Esophagus squamous epithelium (tissue), 5 donors: ENCODE measurements at regions not wholly inside any gene's neighbourhood (a gene's known extent, or its start where the extent isn't known, plus 50 kb on each side); places are given as distances from the start of the nearest gene placed in this dataset.
"Not testable (repeated sequence)": the region's sequence is repeated elsewhere in the genome, so short reads cannot be mapped to it uniquely, and the experiment has no call there.

Experiments
- DNase-seq: peaks from one replicate; lab custom pipeline; 2025; lab: John Stamatoyannopoulos, UW
- H3K27ac ChIP-seq, 4 donors: fragments of 200-600 bp; sonication (generic); one replicate each; pipeline ENCODE4 v1.5.1; 2016 to 2019; ENCODE audit warnings: mild to moderate bottlenecking in 1 of 4
- H3K27me3 ChIP-seq, 4 donors: fragments of 200-600 bp; sonication (generic); 1 replicate in 3 of 4; 2 replicates in 1 of 4; pipeline versions ENCODE4 v1.5.1 to v1.6.0; 2017 to 2021; ENCODE audit warnings: antibody characterized with exemption in 1 of 4
- H3K36me3 ChIP-seq, 3 donors: fragments of 200-600 bp; sonication (generic); one replicate each; pipeline ENCODE4 v1.5.1; 2016 to 2019
- H3K4me1 ChIP-seq, 3 donors: fragments of 200-600 bp; sonication (generic); one replicate each; pipeline ENCODE4 v1.5.1; 2017 to 2019
- H3K4me3 ChIP-seq, 4 donors: fragments of 200-600 bp; sonication (generic); 1 replicate in 3 of 4; 2 replicates in 1 of 4; pipeline ENCODE4 v1.5.1; 2016 to 2019; ENCODE audit warnings: mild to moderate bottlenecking in 2 of 4, moderate library complexity in 1 of 4
- H3K9me3 ChIP-seq, 3 donors: fragments of 200-600 bp; sonication (generic); one replicate each; pipeline ENCODE4 v1.5.1; 2016 to 2019
- WGBS, 2 donors: methylation state at CpG; one replicate each; pipeline ENCODE4 v1.1.5; 2018; 5-methylcytosine and 5-hydroxymethylcytosine counted together
- intact Hi-C: fragments of 100-400 bp; cut with DNase I; formaldehyde crosslinking; loops from one replicate; pipeline ENCODE4 v1.15.0; 2022
- donor health status: DM: yes; HTN: yes; CAD: no.

DNA sequence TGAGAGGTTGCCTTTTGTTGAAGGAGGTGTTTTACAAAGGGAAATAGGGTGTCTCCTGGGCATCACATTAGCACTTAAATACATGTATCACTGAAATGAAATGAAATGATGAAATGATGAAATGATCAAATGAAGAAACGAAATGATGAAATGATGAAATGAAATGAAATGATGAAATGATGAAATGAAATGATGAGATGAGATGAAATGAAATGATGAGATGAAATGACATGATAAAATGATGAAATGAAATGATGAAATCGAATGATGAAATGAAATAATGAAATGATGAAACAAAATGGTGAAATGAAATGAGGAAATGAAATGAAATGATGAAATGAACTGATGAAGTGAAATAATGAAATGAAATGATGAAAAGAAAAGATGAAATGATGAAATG is 137.6 kb upstream of the ERV3-1 start:
- H3K4me1 ChIP-seq, H3K36me3 ChIP-seq, H3K27me3 ChIP-seq, H3K27ac ChIP-seq, intact Hi-C loops, H3K4me3 ChIP-seq, DNase-seq, H3K9me3 ChIP-seq: not testable (repeated sequence)
- WGBS, 2 donors, result 38 to 75% methylated on average over 2 of the region's 2 CpGs

DNA sequence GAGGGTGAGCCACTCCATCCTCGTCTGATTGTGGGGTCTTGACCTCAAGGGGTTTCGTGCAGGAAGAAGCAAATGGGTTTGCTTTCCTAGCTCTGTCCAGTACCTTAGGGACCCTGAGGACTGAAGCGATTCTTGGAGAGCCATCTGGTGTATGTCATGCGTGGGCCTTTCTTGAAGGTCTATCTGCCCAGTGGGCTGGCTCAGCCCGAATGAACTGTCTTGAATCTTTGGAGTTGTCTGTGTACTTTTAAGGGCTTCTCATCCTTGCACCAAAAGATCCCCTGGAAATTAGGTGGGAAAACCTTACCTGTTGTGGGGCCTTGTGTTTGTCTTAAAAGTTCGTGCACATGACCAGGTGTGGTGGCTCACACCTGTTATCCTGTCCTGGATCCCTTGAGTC is 135.4 kb upstream of the ERV3-1 start:
- WGBS, 2 donors, result 100% methylated on average over 1 of the region's 6 CpGs; no CpG with 5 or more reads in 1 of the 2 donors
- H3K4me3 ChIP-seq, H3K9me3 ChIP-seq, DNase-seq, H3K4me1 ChIP-seq, H3K36me3 ChIP-seq, H3K27me3 ChIP-seq, intact Hi-C loops, H3K27ac ChIP-seq: not testable (repeated sequence)

DNA sequence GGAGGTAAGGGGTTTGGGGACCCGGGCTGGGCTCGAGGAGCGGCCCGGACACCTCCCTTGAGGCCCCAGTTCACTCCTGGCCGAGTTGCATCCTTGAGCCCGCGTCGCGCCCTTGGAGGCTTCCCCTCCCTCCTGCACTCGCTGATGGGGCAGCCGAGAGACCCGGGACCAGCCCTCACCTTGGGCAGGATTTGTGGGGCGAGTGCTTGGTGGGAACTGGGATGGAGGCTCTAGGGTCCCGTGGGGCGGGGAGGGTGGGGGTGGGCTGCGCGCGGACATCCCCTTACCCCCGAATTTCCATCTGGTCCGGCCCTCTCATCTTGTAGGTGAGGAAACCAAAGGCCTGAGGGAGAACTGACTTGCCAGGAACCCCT is 134.9 kb upstream of the ERV3-1 start:
- H3K27ac ChIP-seq, intact Hi-C loops, H3K36me3 ChIP-seq, DNase-seq, H3K27me3 ChIP-seq, H3K4me1 ChIP-seq, H3K9me3 ChIP-seq: not testable (repeated sequence)
- peak overlapping the region in 1 of 4 donors; percentile 36 for H3K4me3 ChIP-seq
- WGBS, 2 donors, result no CpG with 5 or more reads among the region's 20 CpGs

- WGBS, 2 donors, result no CpG with 5 or more reads among the region's 79 CpGs
- H3K36me3 ChIP-seq, DNase-seq, H3K27me3 ChIP-seq, H3K4me1 ChIP-seq, intact Hi-C loops, H3K9me3 ChIP-seq, H3K27ac ChIP-seq: not testable (repeated sequence)
- peak overlapping the region in 2 of 4 donors; percentile 30 to 36 for H3K4me3 ChIP-seq
Observed at GRCh38 chr7:65140543-65141404, 134.3 kb upstream of the ERV3-1 start.

- DNase-seq, H3K27ac ChIP-seq, H3K27me3 ChIP-seq, H3K36me3 ChIP-seq, H3K9me3 ChIP-seq, H3K4me1 ChIP-seq, H3K4me3 ChIP-seq, intact Hi-C loops: not testable (repeated sequence)
- WGBS, 2 donors, result no CpG with 5 or more reads among the region's 5 CpGs
Observed at GRCh38 chr7:65136850-65137249, 130.4 kb upstream of the ERV3-1 start.

DNA sequence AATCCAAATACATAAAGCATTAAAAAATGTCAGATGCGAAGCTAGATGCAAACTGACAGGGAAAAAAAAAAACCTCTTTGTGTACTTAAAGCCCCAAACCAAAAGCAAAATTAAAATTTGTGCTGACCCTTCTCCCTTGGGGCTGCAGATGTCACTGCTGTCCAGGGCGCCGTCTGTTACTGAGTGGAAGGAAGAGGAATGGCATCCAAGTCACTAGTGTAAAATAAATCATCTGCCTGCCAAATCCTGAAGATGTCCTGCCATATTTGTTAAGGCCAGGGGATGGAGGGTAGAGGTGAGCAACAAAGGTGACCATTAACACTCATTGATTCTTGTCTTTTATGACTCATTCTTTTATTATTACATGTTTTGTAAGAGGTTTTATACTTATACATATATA is 126.6 kb upstream of the ERV3-1 start:
- H3K4me1 ChIP-seq, H3K9me3 ChIP-seq, H3K27ac ChIP-seq, H3K36me3 ChIP-seq, H3K27me3 ChIP-seq, H3K4me3 ChIP-seq, intact Hi-C loops, DNase-seq: not testable (repeated sequence)
- no CpG with 5 or more reads among the region's 3 CpGs for WGBS, 2 donors

- H3K36me3 ChIP-seq, DNase-seq, intact Hi-C loops, H3K4me3 ChIP-seq, H3K27me3 ChIP-seq, H3K27ac ChIP-seq, H3K4me1 ChIP-seq, H3K9me3 ChIP-seq: not testable (repeated sequence)
- WGBS, 2 donors, result no CpG with 5 or more reads among the region's 1 CpG
Observed at GRCh38 chr7:65132256-65132655, 125.8 kb upstream of the ERV3-1 start.

DNA sequence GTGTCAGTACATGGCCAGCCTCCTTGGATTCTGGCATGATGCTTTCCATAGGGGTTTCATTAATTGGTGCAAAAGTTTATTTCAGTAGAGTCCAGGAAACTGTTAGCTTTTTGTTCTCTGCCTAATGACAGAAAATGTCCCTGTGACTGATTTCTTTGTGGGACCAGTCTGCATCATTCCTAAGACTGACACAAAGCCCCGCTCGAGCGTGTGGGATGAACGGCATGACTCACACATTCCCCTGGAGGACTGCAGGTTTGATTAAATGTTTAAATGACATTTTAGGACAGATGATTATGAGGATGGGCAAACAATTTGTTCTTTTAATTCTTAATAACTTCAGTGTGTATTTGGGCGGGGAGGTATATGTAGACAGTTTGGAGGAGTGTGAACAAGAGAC is 120.9 kb upstream of the ERV3-1 start:
- intact Hi-C loops, H3K27me3 ChIP-seq, H3K4me3 ChIP-seq, H3K4me1 ChIP-seq, DNase-seq, H3K36me3 ChIP-seq, H3K27ac ChIP-seq, H3K9me3 ChIP-seq: not testable (repeated sequence)
- no CpG with 5 or more reads among the region's 5 CpGs for WGBS, 2 donors

- intact Hi-C loops, H3K27me3 ChIP-seq, H3K4me1 ChIP-seq, H3K27ac ChIP-seq, H3K4me3 ChIP-seq, DNase-seq, H3K36me3 ChIP-seq, H3K9me3 ChIP-seq: not testable (repeated sequence)
- WGBS, 2 donors, result no CpG with 5 or more reads among the region's 1 CpG
Observed at GRCh38 chr7:65124600-65124999, 118.1 kb upstream of the ERV3-1 start.

GRCh38 chr7:65105650-65106203 is 99.2 kb upstream of the ERV3-1 start:
- intact Hi-C loops, DNase-seq, H3K36me3 ChIP-seq, H3K27ac ChIP-seq, H3K4me3 ChIP-seq, H3K27me3 ChIP-seq, H3K4me1 ChIP-seq, H3K9me3 ChIP-seq: not testable (repeated sequence)
- WGBS, 2 donors, result 70 to 72% methylated on average over 1 of the region's 1 CpG

DNA sequence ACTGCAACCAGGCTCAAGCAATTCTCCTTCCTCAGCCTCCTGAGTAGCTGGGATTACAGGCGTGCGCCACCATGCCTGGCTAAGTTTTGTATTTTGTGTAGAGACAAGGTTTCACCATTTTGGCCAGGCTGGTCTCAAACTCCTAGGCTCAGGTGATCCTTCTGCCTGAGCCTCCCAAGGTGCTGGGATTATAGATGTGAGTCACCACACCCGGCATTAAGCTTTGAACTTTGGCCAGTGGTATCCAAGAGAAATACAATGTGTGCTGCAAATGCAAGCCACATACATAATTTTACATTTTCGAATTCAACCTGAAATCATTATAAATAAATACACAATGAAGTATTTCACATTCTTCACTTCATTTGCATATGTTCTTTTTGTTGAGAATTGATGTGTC is 94.0 kb upstream of the ERV3-1 start:
- H3K9me3 ChIP-seq, H3K27ac ChIP-seq, H3K4me3 ChIP-seq, H3K4me1 ChIP-seq, DNase-seq, H3K27me3 ChIP-seq, intact Hi-C loops: not testable (repeated sequence)
- peaks cover 0 to 13% (median 0%) of the 10 kb centered on the region in 3 donors for H3K36me3 ChIP-seq
- 91 to 93% methylated on average over 3 of the region's 4 CpGs for WGBS, 2 donors

GRCh38 chr7:65081669-65082055 is 75.2 kb upstream of the ERV3-1 start:
- Histone ChIP-seq H3K4me3 (peak overlapping the region; percentile 61 to 89 (median 71)), H3K27ac (peak overlapping the region; percentile 83 to 93 (median 90))
- intact Hi-C loops, DNase-seq, H3K4me1 ChIP-seq, H3K36me3 ChIP-seq, H3K27me3 ChIP-seq, H3K9me3 ChIP-seq: not testable (repeated sequence)
- WGBS, 2 donors, result 95 to 96% methylated on average over 13 to 14 of the region's 19 CpGs
